NCI-H2107 treated with DMSO at 0.1 percent for 48 hours (cell line): ENCODE measurements at regions not wholly inside any gene's neighbourhood (a gene's known extent, or its start where the extent isn't known, plus 50 kb on each side); places are given as distances from the start of the nearest gene placed in this dataset.

Experiments
- DNase-seq: peaks from one replicate; lab custom pipeline; 2025; ENCODE audit not compliant: unreplicated experiment; lab: John Stamatoyannopoulos, UW

DNA sequence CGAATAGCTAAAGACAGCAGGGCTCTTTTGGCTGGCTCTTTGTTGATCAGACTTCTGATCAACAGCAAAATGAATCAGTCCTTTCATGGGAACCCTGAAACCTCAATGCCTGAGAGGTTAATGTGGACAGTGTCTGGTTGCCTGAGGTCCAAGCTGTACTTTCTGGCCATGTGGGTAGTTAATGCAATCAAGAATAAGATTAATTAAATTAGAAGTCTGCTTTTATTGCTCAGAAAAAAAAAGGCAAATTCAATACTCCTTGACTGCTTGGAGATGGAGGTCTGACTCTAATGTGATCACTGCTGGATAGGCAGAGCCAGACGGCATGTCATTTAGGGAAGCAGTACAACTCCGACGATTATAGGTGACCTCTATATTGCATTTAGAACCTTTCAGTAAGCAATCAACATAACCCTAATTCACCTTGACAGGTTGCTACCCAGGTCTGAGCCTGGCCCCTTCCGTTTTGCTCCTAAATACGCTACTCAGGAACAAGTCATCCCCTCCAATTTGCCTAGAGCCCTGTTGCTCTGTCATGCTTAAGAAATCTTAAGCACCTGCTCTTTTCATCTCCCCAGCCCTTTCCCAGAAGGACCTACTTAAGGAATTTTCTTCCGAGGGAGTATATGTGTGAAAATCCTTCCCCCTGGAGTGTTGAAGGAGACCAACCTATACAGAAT, 370.0 kb upstream of the SPTLC3 start:
- DNase-seq: no peak

DNA sequence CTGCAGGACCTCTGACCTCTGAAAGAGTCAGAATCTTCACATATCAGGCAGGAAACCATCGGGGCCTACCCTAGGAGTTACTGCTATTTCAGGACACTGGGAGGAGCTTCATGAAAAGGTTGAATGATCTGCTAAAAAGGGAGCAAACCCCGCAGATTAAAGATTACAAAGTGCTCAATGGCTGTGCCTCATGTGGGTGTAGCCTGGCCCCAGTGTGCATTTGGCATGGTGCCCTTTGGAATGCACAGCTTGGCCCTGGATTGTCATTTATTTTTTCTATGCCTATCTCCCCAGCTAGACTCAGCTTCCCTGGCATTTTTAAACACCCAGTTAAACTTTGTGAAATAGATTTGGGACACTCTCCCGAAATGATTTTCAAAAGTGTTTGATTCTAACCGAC, 368.5 kb upstream of the SPTLC3 start:
- no peak for DNase-seq

DNA sequence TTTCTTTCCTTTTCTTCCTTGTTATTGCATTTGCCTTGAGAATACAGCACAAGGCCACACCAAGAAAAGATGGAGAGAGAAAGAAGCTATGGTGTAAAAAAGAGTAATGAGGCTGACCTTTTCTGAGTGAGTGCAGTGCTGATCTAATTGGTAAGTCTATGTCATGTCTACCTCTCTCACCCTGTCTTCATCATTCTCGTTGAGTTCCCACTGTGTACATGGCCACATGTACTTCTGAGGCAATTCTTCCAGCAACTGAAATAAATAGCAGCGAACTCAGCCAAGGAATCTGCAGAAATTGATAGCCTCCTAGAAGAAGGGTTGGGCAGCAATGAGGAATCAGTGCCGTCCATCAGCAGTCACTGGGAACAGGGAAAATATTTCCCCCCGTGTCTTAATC, 367.2 kb upstream of the SPTLC3 start:
- DNase-seq: no peak

DNA sequence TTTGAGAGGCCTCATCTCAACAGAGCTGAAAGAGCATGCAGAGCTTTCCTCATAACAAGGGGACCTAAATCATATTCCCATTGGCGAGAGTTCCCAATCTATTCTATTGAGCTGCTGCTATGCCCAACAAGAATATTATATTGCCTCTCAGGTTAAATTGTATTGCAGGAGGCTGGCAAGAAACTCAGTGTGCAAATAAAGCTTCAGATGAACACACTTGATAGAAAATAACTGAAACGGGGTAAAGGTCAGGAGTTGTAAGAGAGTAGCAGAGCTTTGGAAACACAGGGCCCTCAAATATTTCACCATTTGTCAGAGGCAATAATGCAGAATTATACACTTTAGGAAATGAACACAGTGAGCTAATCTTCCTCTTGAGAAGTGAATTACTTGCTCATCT, 364.3 kb upstream of the SPTLC3 start:
- DNase-seq: no peak

DNA sequence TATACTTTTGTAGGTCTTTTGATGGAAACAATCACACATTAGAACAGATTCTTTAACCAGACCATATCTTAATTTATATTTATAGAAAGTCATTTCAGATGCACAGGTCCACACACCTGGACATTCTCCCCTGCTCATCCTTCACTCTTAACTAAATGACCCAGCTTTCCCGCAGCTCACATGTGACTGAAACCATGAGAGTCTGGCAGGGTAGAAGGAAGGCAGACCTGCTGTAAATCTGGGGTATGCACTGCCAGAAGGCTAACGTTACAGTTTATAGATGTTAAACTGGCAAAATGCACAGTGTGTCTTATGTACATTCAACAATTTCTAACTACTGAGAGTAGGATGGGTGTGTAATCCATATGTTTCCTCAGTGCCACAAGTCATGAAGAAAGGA, 359.5 kb upstream of the SPTLC3 start:
- DNase-seq: no peak

DNA sequence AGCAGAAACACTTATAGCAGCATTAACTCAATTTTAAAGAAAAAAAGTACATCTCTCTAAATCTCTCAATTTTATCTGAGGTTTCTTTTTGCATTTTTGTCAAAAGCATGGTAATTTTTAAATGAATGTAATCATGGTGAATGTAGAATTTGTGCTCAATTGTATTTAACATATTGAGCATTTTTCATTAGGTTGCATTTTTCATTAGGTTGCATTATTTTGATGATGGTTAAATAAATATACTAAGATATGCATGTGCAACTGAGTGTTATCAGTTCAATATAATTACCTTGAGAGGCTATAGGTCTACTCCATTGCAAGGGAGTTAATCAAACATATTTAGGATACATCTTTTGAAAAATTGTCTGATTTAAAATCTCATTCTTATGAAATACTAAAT, 355.1 kb upstream of the SPTLC3 start:
- DNase-seq: no peak

DNA sequence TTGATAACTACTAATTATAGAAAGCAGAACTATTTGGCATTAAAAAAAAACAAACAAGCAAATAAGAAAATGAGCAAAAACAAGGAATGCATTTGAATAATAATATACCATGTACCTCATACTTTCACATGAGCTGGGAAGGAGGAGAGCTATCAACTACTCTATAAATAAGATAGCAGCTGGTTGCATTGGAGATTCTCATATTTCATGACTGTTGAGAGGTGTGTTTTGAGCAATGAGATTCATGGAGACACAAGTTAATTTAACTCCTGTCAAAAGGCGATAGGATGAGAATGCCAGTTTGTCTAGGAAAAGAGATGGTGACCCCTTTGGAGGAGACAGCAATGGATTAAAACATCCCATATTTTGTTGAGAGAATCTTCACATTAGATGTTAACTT, 348.8 kb upstream of the SPTLC3 start:
- DNase-seq: no peak

DNA sequence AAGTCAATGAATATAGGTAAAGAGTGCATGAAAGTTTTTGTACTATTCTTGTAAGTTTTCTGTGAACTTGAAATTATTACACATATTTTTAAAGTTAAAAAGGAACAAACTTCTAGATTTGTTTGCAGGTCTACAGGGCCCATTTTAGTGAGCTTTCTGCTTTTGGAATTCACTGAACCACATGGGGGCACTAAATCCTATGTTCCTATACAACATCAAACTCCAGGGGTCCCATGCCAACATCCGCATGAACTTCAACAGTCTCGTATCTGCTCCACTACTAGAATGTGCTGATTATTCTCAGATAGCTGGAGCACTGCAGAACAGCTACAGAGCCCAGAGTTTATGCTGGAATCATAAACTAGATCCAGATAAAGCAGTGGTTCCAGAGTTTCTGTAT, 347.9 kb upstream of the SPTLC3 start:
- no peak for DNase-seq

DNA sequence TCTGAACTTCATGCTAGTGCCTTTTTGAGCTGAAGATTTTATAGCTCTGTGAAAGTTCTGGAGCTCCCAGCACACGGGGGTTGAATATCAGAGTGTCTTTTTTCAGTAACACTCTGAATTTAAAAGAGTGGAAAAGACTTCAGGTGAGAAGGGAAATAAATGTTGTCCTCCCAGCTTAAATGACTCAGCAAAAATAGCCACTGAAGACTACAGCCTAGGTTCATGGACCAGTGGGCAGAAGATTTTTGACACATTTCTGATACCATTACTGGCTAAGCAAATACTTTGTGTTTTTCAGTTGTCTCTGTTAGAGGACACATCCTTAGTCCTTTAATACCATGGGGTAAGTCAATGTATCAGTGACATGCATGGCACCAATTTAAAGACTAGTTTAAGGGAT, 338.5 kb upstream of the SPTLC3 start:
- DNase-seq: no peak

DNA sequence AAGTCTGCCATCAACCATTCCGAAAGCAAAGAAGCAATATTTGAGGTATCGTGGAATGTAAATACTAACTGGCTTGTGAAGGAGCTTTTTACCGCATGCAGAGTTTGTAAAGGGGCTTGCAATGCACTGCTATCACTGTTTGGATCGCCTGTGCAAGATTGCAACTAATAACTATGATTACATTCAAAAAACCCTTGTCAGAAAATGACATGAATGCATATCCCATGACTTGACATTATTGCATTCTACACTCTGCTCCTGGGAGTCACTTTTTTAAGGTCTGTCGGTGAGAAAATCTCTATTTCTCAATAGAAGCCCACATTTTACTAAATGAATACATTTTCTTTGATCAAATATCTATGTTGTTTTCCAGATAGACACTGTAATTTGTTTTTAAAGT, 335.4 kb upstream of the SPTLC3 start:
- no peak for DNase-seq

DNA sequence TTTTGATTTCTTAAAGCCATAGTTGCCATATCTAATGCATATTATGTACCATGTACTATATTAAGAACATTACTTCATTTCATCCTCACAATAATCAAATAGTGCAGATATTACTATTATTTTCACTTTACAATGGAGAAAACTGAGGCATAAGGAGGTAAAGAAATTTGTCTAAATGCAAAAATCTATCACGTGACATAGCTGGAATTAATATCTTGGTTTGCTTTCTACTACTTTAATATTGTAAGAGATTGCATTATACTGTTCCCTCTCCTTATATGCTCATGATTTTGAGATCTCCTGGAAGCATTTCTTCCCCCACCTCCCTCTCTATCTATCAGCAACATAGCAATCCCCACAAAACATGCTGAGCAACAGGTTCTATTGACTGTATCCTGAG, 330.8 kb upstream of the SPTLC3 start:
- DNase-seq: no peak

DNA sequence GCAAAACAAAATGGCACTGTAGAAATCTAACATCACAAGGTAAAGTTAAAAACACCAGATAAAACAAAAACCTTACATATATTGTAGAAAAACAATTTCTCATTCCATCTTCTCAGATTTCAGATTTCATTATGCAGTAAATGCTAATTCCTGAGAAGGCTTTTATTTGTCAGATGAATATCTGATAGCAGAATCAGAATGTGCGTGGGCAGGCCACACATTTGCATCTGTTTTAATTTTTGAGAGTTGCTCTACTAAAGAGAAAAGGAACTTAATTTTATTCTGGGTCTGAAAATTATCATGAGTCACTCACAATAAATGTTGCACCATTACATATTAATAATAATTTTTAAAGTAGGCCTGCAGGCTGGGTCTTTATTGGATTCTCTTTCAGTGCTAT, 329.3 kb upstream of the SPTLC3 start:
- no peak for DNase-seq

DNA sequence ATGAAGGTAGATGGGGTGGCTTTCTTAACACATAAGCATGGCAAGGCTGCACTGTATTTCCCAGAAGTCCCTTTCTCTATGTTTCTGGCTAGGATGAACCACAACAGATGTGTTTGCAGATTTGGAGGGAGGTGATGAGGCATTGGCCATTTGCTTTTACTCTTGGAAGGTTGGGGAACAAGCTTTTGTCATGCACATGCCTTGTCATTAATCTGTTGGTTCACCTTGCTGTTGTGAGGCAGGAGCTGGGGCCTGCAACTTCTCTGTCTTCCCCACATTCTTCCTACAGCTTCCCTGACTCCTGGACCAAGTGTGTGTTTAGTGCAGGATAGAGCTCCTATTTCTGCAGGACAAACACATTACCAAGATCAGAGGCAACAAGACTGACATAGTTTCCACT, 326.2 kb upstream of the SPTLC3 start:
- no peak for DNase-seq

DNA sequence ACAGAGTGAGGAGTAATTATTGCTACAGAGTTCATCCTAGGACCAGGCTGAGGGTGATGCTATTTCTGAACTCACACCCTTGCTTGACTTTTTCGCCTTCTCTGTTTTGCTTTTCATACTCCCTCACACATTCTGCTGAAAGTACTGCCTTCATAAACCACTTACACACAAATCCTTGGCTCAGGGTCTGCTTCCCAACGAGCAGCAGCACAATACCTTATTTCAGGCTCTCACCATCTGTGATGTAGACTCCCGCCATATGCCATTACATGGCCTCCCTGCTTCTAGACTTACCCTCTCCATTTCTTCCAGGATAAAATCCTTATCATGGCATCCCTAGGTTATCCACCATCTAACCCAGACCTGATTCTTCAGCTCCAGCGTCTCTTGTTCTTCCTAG, 321.3 kb upstream of the SPTLC3 start:
- DNase-seq: no peak

DNA sequence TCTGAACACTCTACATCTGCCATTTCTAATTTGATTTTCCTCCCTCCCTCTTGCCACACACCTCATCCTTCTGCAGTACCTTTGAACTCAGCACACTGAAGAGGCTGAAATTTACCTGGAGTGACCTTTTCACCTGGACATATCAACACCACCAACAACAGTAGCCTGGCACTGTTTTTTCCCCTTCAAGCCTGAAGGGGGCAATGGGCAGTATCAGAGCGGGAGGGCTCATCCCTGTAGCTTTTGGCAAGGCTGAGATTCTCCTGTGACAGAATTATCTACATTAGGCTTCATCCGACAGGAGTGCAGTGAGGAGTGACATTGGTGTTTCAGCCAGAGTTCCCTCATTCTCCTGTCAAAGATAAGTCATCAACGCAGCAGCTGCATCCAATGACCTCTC, 312.8 kb upstream of the SPTLC3 start:
- DNase-seq: no peak

DNA sequence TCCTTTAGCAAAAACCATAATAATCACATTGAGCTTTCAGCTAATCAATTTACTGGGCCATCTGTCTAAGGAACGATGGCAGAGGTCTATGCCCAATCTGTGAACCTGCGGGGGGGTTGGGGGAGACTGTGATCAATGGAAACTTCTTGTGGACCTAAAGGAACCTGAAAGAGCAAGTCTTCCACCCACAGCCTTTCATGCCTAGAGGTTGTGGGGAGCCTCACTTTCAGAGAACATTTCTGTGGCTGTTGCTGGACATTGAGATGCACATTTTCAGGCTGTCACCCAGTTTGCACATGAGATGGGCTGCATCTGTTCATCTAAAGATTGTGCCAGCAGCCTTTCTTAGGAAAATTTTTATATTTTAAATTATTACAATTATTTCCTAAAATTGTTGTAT, 310.0 kb upstream of the SPTLC3 start:
- no peak for DNase-seq

DNA sequence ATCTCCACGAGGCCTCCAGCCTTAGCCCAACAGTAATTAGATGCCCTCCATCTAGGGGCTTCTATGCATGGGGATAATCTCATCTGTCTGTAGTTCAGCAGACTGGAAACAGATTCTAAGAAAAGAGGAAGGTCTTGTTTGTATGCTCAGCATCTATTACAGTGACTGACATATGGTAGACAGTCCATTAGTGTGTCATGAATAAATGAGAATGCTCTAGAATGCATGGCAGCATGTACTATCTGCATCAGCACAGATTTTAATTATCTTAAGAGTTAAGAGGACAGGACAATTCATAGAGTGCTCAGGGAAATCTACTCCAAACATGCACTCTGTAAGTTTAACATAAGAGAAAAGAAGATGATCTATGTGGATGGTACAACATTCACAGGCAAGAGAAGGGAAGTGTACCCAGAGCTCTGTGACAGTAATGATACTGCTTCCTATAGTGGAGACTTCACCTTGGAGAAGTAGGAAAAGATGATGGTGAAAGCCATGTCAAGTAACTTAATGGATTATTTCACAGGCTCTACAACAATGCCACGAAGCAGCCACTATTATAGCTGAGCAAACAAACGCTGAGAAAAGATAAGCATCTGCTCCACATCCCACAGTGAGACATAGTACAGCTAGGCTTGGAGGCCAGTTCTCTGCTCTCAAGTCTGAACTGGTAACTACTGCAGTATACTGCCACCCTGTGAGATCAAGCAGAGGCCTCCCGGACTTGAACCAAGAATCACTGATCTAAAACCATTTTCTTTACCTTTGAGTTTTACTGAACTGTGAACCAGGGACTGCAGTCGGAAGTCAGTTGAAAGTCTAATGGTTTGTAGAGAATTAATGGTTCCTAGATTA, 309.2 kb upstream of the SPTLC3 start:
- DNase-seq: peak; percentile 35

DNA sequence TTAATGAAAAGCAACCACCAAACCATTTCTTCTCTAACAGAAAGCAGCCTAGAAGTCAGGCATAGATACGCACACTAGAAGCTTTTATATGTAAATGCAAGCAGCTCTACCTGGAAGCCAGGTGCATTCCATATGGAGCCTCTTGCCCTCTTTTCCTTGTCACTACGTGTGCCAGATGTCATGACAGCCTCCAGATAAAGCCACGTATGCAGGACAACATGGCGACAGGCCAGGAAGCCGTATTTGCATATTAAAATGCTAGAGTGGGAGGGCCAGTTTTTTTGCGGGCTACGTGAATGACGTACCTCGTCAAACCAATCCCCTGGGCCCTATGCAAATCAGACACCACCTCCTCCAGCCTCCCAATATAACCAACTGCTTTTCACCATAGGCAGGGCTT, 308.1 kb upstream of the SPTLC3 start:
- no peak for DNase-seq

DNA sequence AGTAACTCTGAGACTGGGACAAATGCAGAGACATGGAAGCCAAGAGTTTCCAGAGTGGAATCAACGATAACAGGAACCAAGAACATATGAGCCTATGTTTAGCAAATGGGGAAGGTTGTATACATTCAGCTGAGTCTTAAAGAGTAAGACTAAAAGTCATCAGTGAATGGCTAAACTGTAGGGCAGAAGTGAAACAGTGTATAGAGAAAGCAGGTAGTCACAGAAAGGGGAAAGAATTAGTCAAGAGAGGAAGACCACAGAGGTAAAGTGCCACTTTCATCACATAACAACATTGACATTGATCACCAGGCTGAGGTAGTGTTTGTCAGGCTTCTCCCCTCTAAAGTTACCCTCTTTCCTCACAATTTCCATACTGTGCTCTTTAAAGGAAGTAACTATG, 306.5 kb upstream of the SPTLC3 start:
- no peak for DNase-seq

DNA sequence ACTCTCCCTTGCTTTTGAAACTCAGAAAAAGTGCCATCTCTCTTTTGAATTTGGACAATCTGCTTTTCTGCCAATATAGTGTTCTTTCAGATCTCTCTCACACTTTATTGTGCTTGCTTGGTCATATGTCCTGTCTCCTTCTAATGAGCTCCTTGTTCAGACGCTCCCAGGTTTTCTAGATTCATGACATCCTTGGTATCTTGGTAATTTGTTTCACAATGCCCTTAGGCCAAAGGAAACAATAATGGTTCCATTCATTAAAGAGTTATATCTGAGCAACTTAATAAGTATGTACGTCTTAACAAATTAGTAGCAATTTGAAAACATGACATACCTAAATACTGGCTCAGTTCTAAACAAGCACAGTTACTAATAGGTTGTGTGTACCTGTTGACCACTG, 293.4 kb upstream of the SPTLC3 start:
- DNase-seq: no peak

DNA sequence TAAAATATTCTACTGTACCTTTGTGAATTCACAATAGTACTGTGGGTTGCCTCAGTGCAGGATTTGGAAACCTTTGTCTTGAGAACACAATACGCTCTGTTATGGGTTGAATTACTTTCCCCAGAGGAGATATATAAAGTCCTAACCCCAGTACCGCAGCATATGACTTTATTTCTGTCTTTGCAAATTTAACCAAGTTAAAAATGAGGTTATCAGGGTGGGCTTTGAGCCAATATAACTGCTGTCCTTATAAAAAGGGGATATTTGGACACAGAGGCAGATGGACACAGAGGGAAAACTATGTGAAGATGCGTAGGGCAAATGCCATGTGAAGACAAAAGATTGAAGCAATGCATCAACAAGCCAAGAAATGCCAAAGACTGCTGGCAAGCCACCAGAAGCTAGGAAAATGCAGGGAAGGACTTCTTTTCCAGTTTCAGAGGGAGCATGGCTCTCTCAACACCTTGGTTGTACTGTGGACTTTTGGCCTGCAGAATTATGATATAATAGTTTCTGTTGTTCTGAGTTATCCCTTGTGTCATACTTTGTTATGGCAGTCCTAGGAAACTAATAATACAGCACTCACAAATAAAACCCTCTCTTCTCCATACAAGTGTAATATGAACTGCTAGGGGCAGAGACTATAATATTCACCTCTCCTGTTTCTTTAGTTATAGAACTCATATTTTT, 292.6 kb upstream of the SPTLC3 start:
- peak; percentile 1 for DNase-seq

DNA sequence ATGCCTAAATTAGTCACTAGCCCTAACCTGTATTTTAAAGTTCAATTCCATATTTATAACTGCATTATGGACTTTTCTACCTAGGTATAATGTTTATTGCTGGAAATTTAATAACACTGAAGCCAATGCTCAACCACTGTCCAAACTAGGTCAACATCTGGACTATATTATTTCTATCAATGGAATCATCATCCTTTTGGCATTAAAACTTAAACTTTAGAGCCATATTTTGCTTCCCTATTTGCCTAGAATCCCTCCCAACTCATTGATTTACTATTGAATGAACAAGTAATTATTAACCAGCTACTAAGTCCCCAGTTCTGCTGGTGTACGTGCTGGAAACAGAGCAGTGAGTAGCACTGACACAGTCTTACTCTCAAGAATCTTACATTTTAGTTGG, 291.7 kb upstream of the SPTLC3 start:
- DNase-seq: no peak
